Activated B cell treated with CpG ODN at 0.5 μM for 24 hours (primary cell): ENCODE measurements at regions not wholly inside any gene's neighbourhood (a gene's known extent, or its start where the extent isn't known, plus 50 kb on each side); places are given as distances from the start of the nearest gene placed in this dataset.

Experiments used
- ATAC-seq: fragments of 200-7000 bp; cut with Tn5 transposase; one replicate; pipeline ENCODE4 v1.10.0; 2021; ENCODE audit warnings: low read depth, mild to moderate bottlenecking, moderate library complexity
- CTCF ChIA-PET: fragments of 350-600 bp; sonication (Branson Sonifier 250); formaldehyde crosslinking; loops from one replicate; lab custom pipeline; 2021; ENCODE audit warnings: antibody characterized with exemption; lab: Charles Lee
- POLR2A ChIA-PET: fragments of 350-600 bp; sonication (Branson Sonifier 250); formaldehyde crosslinking; loops from one replicate; lab custom pipeline; 2021; ENCODE audit warnings: antibody characterized with exemption; lab: Charles Lee
- DNase-seq: peaks from one replicate; pipeline ENCODE4 v3.0.0; 2022
- H3K27ac Mint-ChIP-seq: one replicate; pipeline ENCODE4 v1.8.0; 2020; ENCODE audit warnings: mixed read lengths
- H3K27me3 Mint-ChIP-seq: one replicate; pipeline ENCODE4 v1.8.0; 2021; ENCODE audit warnings: mixed read lengths
- H3K36me3 Mint-ChIP-seq: one replicate; pipeline ENCODE4 v1.8.0; 2021; ENCODE audit warnings: low read depth, mixed read lengths
- H3K4me1 Mint-ChIP-seq: one replicate; pipeline ENCODE4 v1.8.0; 2021; ENCODE audit warnings: mixed read lengths
- H3K4me3 Mint-ChIP-seq: one replicate; pipeline ENCODE4 v1.8.0; 2020; ENCODE audit warnings: mild to moderate bottlenecking, mixed read lengths
- H3K9me3 Mint-ChIP-seq: one replicate; pipeline ENCODE4 v1.8.0; 2020; ENCODE audit warnings: mixed read lengths
- CTCF ChIP-seq: fragments of 200-600 bp; IDR thresholded peaks from one replicate; pipeline ENCODE4 v1.8.0; 2022; ENCODE audit warnings: antibody characterized with exemption, mild to moderate bottlenecking
- intact Hi-C: fragments of 100-400 bp; cut with micrococcal nuclease; formaldehyde crosslinking; loops from one replicate; pipeline ENCODE4 v1.15.1; 2024

DNA sequence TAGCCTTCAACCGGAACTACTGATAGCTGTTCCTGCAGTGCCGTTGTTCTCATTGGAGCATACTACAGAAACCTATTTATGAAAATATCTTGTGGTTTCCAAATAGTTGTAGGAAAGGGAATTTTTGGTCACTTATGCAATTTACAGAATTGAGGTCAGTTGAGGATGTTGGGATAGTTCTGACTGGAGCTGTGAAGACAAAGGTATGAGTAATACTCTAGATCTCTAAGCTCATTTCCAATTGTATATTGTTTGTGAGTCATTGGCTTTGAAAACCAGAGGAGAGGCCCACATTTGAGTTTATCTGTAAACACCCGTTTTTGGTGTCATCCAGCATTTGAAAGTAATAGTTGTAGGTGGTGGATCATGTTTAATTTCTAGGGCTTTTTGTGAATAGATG lies 561.3 kb upstream of the WWC1 start:
- Mint-ChIP-seq H3K27ac (no peak overlapping the region), H3K9me3 (no peaks in the 10 kb centered on the region), H3K4me3 (no peak overlapping the region), H3K36me3 (no peaks in the 10 kb centered on the region), H3K4me1 (no peaks in the 10 kb centered on the region), H3K27me3 (no peaks in the 10 kb centered on the region)
- CTCF ChIA-PET: no interaction called here
- DNase-seq: no peak
- POLR2A ChIA-PET: no interaction called here
- no peak for ATAC-seq
- TF ChIP-seq CTCF: no peak
- intact Hi-C loops: no loop called here

DNA sequence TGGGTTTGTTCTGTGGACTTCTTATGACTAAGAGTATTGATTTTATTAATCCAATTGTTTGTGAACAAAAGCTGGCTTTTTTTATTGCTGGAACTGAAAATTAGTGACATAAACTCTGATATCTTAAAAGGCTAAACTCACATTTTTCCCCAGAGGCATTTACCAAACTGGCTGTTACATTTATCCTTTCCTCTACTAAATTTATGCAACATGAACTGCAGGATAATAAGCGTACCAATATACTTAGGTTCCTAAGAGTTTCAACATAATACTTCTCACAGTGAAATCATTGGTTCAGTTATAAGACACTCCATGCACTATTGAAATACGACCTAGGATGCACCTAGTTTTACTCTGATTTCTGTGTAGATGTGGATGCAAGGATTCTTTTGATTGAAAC lies 560.8 kb upstream of the WWC1 start:
- no peak for TF ChIP-seq CTCF
- ChIA-PET CTCF (no interaction called here), POLR2A (no interaction called here)
- ATAC-seq (no peak), DNase-seq (no peak)
- Mint-ChIP-seq H3K9me3 (no peaks in the 10 kb centered on the region), H3K4me3 (no peak overlapping the region), H3K27me3 (no peaks in the 10 kb centered on the region), H3K27ac (no peak overlapping the region), H3K4me1 (no peaks in the 10 kb centered on the region), H3K36me3 (no peaks in the 10 kb centered on the region)
- intact Hi-C loops: no loop called here

DNA sequence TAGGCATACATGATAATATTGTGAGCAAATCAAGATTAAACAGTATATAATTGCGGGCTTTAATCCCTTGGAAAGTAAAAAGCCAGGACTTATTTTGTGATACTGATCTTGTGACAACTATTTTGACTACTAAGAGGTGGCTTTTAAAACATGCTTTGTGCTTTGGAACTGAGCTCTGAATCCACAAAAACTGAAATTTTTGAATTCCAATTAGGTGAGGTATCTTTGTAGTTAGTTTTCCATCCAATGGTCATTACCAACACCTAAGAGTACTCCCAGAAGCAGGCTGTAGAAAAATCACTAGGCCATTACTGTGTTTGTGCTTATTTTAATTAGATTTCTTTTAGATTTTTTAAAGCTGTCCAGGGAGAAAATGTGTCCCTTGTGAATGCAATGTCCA lies 559.5 kb upstream of the WWC1 start:
- intact Hi-C loops: no loop called here
- ChIA-PET POLR2A (no interaction called here), CTCF (no interaction called here)
- no peaks in the 10 kb centered on the region for H3K36me3 Mint-ChIP-seq
- no peak for TF ChIP-seq CTCF
- H3K27me3 Mint-ChIP-seq: no peaks in the 10 kb centered on the region
- ATAC-seq (no peak), DNase-seq (no peak)
- no peak overlapping the region for H3K27ac Mint-ChIP-seq
- no peaks in the 10 kb centered on the region for H3K4me1 Mint-ChIP-seq
- H3K9me3 Mint-ChIP-seq: no peaks in the 10 kb centered on the region
- H3K4me3 Mint-ChIP-seq: no peak overlapping the region

DNA sequence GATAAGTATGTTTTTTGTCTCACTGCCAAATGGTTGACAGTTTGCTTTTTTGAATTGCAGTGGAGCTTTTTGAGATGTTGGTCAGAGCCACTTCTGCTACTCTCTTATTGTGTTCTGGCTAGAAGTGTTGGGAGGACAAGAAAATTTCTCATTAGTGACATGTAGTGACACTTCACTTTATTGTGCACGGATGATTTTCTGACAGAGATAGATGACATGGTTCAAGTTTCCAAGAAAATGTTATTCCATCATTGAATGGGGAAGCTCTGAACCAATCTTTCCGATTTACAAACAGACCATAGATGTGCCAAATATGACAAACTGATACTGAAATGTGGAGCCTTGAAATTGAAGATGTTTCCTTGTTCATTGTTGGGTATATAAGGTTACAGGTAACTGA lies 558.9 kb upstream of the WWC1 start:
- no peaks in the 10 kb centered on the region for H3K4me1 Mint-ChIP-seq
- ATAC-seq (no peak), DNase-seq (no peak)
- H3K4me3 Mint-ChIP-seq: no peak overlapping the region
- no peak for TF ChIP-seq CTCF
- intact Hi-C loops: no loop called here
- H3K27me3 Mint-ChIP-seq: no peaks in the 10 kb centered on the region
- H3K9me3 Mint-ChIP-seq: no peaks in the 10 kb centered on the region
- POLR2A ChIA-PET: no interaction called here
- no peak overlapping the region for H3K27ac Mint-ChIP-seq
- H3K36me3 Mint-ChIP-seq: no peaks in the 10 kb centered on the region
- CTCF ChIA-PET: no interaction called here

GRCh38 chr5:167736992-167737391 lies 554.5 kb upstream of the WWC1 start:
- H3K4me3 Mint-ChIP-seq: no peak overlapping the region
- no peak overlapping the region for H3K27ac Mint-ChIP-seq
- no peaks in the 10 kb centered on the region for H3K4me1 Mint-ChIP-seq
- POLR2A ChIA-PET: no interaction called here
- DNase-seq: no peak
- no peak for TF ChIP-seq CTCF
- H3K36me3 Mint-ChIP-seq: no peaks in the 10 kb centered on the region
- no peaks in the 10 kb centered on the region for H3K9me3 Mint-ChIP-seq
- ATAC-seq: no peak
- CTCF ChIA-PET: no interaction called here
- intact Hi-C loops: no loop called here
- H3K27me3 Mint-ChIP-seq: no peaks in the 10 kb centered on the region
